GM12892 (cell line): ENCODE measurements at regions not wholly inside any gene's neighbourhood (a gene's known extent, or its start where the extent isn't known, plus 50 kb on each side); places are given as distances from the start of the nearest gene placed in this dataset.
A peak's percentile ranks its signal among the peaks of the same experiment; 100 is the strongest.
"Not testable (repeated sequence)": the region's sequence is repeated elsewhere in the genome, so short reads cannot be mapped to it uniquely, and the experiment has no call there.

Source experiments
- DNase-seq: peaks from one replicate; pipeline ENCODE4 v3.0.0; 2011; ENCODE audit not compliant: insufficient read length
- FAIRE-seq: peaks from 2 replicates; lab custom pipeline; 2011; peaks lifted over from hg19 to GRCh38; lab: Jason Lieb, UNC
- POLR2A ChIP-seq: IDR thresholded peaks from 2 replicates; pipeline ENCODE4 v1.6.1; 2011; ENCODE audit warnings: low read depth, low read length, control low read depth
- POLR2AphosphoS5 ChIP-seq: IDR thresholded peaks from 2 replicates; pipeline ENCODE4 v1.6.1; 2011; ENCODE audit warnings: low read depth, low read length, control low read depth
- TAF1 ChIP-seq: IDR thresholded peaks from 2 replicates; pipeline ENCODE4 v1.6.1; 2011; ENCODE audit warnings: low read depth, mild to moderate bottlenecking, control low read depth, low read length, borderline replicate concordance

DNA sequence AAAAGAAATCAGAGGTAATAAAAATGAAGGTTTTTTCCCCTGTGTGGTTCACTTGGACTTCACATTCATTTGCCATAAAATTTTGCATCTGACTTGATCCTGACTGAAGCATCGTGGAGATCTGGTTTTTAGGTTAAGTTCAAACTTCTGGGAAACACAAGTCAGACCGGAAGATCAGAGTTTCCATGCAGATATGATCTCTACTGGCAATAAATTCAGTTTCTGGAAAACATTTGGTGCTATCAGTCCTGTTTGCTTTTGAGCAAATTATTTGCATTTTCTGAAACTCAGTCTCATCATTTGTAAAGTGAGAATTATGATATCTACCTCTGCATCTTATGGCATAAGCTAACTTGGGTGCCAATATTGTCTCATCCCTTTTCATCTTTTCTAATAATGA lies 81.3 kb upstream of the KCNMA1 start:
- no peak for TF ChIP-seq POLR2A
- no peak for TF ChIP-seq TAF1
- no peak for TF ChIP-seq POLR2AphosphoS5
- FAIRE-seq (no peak), DNase-seq (no peak)

DNA sequence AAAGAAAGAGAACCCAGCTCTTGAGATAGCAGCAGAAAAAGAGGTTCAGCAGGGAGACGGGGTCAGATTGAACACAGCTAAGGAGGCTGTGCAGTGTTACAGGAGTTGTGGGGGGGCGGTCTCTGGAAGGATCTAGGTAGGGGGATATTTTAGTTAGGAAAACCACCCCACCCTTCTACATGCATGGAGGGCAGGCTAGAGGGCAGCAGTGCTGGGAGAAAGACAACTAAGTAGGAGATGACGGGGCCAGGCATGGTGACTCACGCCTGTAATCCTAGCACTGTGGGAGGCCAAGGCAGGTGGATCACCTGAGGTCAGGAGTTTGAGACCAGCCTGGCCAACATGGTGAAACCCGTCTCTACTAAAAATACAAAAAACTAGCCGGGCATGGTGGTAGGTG lies 80.7 kb upstream of the KCNMA1 start:
- DNase-seq, FAIRE-seq: not testable (repeated sequence)

DNA sequence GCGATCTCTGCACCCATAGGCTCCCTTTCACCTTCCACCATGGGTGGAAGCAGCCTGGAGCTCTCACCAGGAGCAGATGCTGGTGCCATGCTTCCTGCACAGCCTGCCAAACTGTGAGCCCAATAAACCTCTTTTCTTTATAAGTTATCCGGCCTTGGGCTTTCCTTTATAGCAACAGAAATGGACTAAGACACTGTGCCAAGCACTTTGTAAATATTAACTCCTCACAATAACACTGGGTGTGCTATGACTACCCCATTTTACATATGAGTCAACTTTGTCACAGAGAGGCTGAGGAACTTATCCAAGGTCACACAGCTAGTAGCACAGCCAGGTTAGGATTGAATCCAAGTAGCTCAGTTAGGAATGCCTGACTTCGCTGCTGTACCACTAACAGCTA lies 79.7 kb upstream of the KCNMA1 start:
- TF ChIP-seq POLR2A (no peak), POLR2AphosphoS5 (no peak), TAF1 (no peak)
- FAIRE-seq: no peak
- no peak for DNase-seq

DNA sequence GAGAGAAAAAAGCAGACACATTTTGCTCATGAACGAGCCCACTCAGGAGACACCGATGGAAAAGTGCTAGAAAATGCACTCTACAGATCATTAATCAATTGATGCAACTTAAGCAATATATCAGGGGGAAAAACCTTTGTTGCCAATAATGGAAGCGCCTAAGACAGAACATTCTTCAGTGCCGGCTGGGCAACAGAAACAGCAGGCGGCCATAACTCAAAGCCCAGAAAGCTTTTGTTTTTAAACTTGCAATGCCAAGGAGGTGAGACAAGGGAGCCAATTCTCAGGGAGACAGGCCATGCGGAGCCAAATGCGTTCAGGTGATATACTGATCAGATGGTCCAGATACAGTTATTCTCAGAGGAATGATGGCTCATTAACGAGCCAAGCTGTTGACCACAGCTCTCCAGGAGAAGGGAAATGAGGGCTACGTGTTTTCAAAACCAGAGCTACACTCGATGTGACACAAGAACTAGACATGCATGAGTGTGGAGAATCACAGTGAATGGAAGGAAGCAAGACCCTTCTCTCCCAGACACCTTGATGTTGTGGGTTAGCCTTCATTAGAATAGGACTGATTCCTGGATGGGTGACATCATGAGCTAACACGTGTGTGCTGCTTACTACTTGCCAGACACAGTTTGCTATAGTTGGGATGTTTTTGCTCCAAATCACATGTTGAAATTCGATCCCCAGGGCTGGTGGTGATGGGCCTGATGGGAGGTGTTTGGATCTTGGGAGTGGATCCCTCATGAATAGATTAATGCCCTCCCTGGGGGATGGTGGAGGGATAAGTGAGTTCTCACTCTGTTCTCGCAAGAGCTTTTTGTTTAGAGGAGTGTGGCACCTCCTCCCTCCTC lies 79.1 kb upstream of the KCNMA1 start:
- no peak for FAIRE-seq
- no peak for TF ChIP-seq POLR2AphosphoS5
- no peak for TF ChIP-seq POLR2A
- DNase-seq: no peak

DNA sequence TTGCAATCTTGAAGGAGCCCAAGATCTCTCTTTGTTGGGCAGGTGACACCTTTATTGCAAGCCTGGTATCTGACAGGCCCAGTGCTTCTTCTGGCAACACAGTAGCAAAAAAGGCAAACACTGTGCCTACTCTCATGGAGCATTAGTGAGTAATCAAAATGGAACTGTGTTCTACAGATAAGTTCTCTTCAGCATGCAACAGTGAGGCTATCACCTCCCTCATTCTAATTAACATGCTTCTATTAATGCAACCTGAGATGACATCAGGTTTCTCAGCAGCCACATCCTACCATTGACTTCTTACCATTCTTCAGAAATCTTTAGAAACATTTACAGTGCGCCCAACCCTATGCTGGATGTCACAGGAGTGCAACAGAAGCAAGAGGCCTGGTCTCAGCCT lies 77.9 kb upstream of the KCNMA1 start:
- DNase-seq (no peak), FAIRE-seq (no peak)
- TF ChIP-seq POLR2A (no peak), POLR2AphosphoS5 (no peak), TAF1 (no peak)

DNA sequence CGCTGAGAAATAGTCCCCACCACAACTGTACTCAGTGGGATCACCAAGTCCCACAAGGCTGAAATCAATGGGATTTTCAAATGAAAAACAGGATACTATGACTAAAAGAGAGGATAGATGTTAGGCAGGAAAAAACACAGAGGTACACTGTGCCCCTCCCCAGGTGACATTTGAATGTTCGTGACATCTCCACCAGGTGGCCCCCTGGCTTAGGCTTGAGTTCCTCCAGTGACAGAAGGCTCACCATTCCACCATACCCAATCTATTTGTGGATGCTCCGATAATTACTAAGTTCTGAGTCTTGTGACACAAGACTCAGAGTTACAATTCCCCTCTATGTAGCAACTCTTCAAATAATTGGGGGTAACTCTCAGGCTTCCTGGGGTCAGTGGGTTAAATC lies 77.5 kb upstream of the KCNMA1 start:
- TF ChIP-seq POLR2A (no peak), POLR2AphosphoS5 (no peak), TAF1 (no peak)
- FAIRE-seq (peak; percentile 84), DNase-seq (no peak)

DNA sequence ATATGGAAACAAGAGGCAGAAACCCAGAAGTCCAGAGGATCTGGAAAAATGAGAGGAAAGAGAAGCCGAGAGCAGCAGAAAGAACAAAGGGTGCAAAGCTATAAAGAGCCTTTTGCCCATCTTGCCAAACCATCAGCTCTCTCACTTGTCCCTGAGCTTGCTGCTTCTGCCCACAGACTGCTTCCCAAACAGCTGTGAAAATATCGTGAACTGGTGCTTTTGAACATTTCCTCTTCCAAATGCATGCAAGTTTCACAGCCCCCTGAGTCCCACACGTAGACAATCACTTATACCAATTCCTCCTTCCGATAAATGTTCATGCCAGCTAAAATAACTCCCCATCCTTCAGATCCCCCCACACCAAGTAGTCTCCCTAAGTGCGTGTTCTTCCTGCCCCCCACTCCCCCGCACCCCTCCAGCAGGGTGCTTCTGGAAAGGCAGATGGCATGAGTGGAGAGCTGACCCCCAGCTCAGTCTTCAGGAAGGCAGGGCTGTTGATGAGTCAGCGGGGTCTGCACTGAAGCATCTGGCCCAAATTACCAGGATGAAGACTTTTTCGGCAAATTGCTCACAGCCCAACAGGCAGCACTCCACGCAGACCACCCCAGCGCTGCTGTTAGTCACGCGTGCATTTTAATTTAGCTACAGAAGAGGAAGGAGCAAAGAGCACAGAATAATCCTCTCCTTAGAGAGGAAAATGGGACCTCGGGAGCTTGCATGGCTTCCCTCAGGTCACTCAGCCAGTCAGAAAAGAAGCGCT lies 76.1 kb upstream of the KCNMA1 start:
- TF ChIP-seq TAF1 (no peak), POLR2A (no peak), POLR2AphosphoS5 (no peak)
- DNase-seq: no peak
- FAIRE-seq: no peak

DNA sequence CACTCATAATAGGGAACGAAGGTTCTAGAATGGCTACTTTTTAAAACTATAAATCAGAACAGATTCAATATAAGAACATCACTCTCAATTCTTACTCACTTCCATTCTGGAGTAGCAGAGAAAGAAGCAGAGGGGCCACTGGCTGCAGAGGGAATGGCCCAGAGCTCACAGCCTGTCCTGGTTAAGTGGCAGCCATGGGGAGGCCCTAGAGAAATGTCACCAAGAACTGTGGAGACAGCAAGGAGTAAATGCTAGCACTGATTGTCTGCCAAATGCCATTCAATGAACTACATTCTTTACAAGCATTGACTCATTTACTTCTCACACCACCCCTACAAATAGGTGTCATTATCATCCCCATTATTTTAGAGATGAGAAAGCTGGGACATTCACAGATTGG lies 74.6 kb upstream of the KCNMA1 start:
- DNase-seq (no peak), FAIRE-seq (no peak)
- TF ChIP-seq TAF1: no peak
- no peak for TF ChIP-seq POLR2A
- no peak for TF ChIP-seq POLR2AphosphoS5

DNA sequence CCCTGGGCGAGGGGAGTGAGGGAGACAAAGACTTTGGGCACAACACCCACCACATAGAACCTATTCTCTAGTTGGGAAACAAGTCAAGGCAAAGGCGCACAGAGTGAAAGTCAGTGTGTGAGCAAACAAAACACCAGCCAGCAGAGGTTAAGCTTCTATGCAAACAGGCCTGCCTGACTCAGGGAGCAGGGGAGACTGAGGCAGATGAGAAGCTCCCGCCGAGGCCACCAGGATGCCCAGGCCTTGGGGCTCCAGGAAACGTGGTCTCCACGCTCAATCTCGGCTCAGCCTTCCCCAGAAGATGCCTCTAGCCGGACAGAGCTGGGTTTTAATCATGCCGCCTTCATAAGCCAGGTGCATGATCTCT lies 74.1 kb upstream of the KCNMA1 start:
- no peak for TF ChIP-seq POLR2A
- no peak for TF ChIP-seq TAF1
- no peak for TF ChIP-seq POLR2AphosphoS5
- FAIRE-seq: no peak

DNA sequence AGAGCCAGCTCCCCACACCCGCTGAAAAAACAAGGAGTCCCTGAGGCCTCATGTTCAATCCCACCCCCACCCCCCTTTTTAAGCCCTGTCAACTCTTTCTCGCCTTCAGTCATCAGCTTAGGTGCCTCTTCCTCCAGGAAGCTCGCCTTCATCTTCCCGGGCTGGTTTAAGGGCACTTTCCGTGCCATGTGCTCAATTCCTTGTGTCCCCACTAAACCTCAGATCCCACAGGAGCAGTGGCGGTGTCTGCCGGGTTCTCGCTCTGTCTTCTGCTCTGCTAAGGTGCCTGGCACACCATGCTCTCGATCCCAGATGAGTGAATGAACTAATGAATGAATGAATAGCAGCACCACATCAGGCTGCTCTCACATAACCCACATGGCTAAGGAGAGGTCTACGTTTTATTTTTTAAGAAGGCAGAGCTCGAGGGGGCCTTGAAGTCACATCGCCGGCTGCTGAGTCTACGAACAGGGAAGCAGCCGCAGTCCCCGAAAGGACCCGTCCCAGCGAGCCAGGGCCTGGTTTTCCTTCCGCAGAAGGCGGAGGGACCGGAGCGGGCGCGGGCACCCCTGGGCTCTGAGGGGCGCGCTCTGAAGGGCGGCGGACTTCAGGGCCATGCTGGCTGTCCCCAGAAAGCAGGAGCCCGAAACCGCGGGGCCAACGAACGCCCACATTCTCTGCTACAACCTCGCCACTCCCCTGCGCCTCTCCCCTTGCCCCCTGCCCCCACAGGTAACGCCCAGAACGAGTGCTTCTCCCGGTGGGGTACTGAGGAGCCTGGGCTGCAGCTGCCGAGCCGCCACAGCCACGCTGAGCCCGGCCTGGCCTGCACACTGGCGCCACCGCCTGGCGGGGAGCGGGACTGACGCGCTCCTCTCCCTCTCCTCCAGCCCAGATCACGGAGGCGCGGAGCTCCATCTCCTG lies 73.4 kb upstream of the KCNMA1 start:
- TF ChIP-seq POLR2A (no peak), TAF1 (no peak), POLR2AphosphoS5 (no peak; the same call in 1 of the 2 replicates)
- FAIRE-seq: peak; percentile 99
- DNase-seq: peak; percentile 78

More for the DNA sequence above, 74.1 kb upstream of the KCNMA1 start:
- DNase-seq: no peak

DNA sequence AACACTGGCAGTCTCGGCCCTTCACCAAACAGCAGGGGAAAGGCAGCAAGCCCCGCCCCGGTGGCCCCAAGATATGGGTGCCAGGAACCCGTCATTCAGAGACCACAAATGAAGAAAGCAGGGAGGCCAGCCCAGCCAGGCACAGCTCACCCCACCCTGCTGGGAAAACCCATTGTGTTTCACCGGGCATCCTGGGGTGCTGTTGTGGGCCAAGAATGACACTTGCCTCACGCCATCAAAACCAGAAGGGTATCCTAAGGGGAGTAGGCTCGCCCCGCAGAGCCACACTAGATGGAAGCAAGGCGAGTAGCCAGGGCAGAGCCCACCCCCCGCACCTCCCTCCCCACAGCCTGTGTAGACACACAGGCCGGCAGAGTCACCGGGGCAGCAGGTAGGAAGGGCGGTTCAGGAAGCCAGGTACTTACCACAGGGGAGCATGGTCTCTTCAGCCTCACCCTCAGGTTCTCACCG lies 72.5 kb upstream of the KCNMA1 start:
- peak; percentile 65 for TF ChIP-seq POLR2AphosphoS5
- TF ChIP-seq TAF1: 0 out of 2 replicates have a peak, but pooled peaks have one; percentile 43
- TF ChIP-seq POLR2A: peak; percentile 74; the same call in 1 of the 2 replicates
- peak; percentile 88 for FAIRE-seq
- no peak for DNase-seq

DNA sequence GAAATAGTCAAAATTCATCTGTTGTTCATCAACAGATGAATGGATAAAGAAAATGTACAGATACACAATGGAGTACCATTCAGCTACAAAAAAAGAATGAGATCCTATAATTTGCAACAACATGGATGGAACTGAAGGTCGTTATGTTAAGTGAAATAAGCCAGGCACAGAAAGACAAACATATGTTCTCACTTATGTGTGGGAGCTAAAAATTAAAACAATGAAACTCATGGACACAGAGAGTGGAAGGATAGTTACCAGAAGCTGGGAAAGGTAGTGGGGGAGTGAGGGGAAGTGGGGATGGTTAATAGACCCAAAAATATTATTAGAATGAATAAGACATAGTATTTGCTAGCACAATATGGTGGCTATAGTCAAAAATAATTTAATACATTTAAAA lies 70.0 kb upstream of the KCNMA1 start:
- no peak for TF ChIP-seq TAF1
- no peak for TF ChIP-seq POLR2A
- TF ChIP-seq POLR2AphosphoS5: no peak
- FAIRE-seq (no peak), DNase-seq (no peak)
